ENCODE measurements at regions not wholly inside any gene's neighbourhood (a gene's known extent, or its start where the extent isn't known, plus 50 kb on each side); places are given as distances from the start of the nearest gene placed in this dataset.

- Histone ChIP-seq H3K79me2 (ENCODE audit: insufficient read depth, low read length) (no peaks in the 10 kb centered on the region), H3K9me3 (ENCODE audit: control insufficient read depth, low read depth, low read length) (no peaks in the 10 kb centered on the region), H3K18ac (ENCODE audit: insufficient read length, low read depth, low read length) (no peak overlapping the region), H3K23me2 (ENCODE audit: insufficient read length, low read depth, low read length, poor library complexity, severe bottlenecking) (no peaks in the 10 kb centered on the region), H2BK5ac (ENCODE audit: insufficient read length, low read length) (no peak overlapping the region), H3T11ph (ENCODE audit: low read length) (no peak overlapping the region), H4K8ac (replicated peaks; ENCODE audit: insufficient read length, low read depth, low read length) (no peak overlapping the region), H2BK20ac (ENCODE audit: low read depth, low read length, poor library complexity, severe bottlenecking) (no peak overlapping the region), H3K14ac (ENCODE audit: insufficient read depth, low read length) (no peak overlapping the region), H3K79me1 (ENCODE audit: insufficient read depth, low read depth, low read length, poor library complexity, severe bottlenecking) (no peaks in the 10 kb centered on the region), H3K4me2 (ENCODE audit: insufficient read depth, insufficient read length, low read length) (no peak overlapping the region), H3K23ac (ENCODE audit: insufficient read length, low read depth, low read length) (no peak overlapping the region), H3K4ac (ENCODE audit: low read depth, low read length) (no peak overlapping the region), H2AK5ac (ENCODE audit: insufficient read length, low read length) (no peak overlapping the region), H4K91ac (ENCODE audit: insufficient read length, low read depth, low read length) (no peak overlapping the region), H2BK120ac (ENCODE audit: low read depth, low read length, poor library complexity, severe bottlenecking) (no peak overlapping the region), H3K9ac (ENCODE audit: extremely low read depth, insufficient read length, low read length) (no peak overlapping the region), H3K56ac (ENCODE audit: insufficient read length, low read depth, low read length) (no peak overlapping the region), H3K27me3 (ENCODE audit: insufficient read depth, low read length) (no peaks in the 10 kb centered on the region), H3K27ac (ENCODE audit: insufficient read length, low read depth, low read length) (no peak overlapping the region), H4K20me1 (ENCODE audit: control insufficient read depth, insufficient read depth, insufficient read length) (no peaks in the 10 kb centered on the region), H2BK12ac (ENCODE audit: insufficient read length, low read depth, low read length) (no peak overlapping the region), H3K4me1 (ENCODE audit: insufficient read depth, low read length) (no peaks in the 10 kb centered on the region), H4K5ac (ENCODE audit: insufficient read length, low read depth, low read length) (no peak overlapping the region), H2AFZ (ENCODE audit: low read length) (no peak overlapping the region), H2BK15ac (ENCODE audit: low read depth, low read length) (no peak overlapping the region)
- H3K9me3 Mint-ChIP-seq, result no peaks in the 10 kb centered on the region
- H3K27me3 Mint-ChIP-seq (ENCODE audit: low read depth), result no peaks in the 10 kb centered on the region
- no peak overlapping the region for H3K4me3 Mint-ChIP-seq
- H3K36me3 Mint-ChIP-seq (ENCODE audit: insufficient read depth in 1 of 3, low read depth in 3 of 3), result no peaks in the 10 kb centered on the region
- H3K27ac Mint-ChIP-seq, result no peak overlapping the region
- TF ChIP-seq CTCF (conservative IDR thresholded peaks at IDR 0.05), result no peak
- no peak for DNase-seq
- no peaks in the 10 kb centered on the region for H3K4me1 Mint-ChIP-seq
These were observed 53.9 kb upstream of the RAB18 start for GRCh38 chr10:27450225-27450624.
